Testis (tissue), 2 donors: ENCODE measurements at regions not wholly inside any gene's neighbourhood (a gene's known extent, or its start where the extent isn't known, plus 50 kb on each side); places are given as distances from the start of the nearest gene placed in this dataset.
"Not testable (repeated sequence)": the region's sequence is repeated elsewhere in the genome, so short reads cannot be mapped to it uniquely, and the experiment has no call there.

Experiments
- DNase-seq: peaks from one replicate; pipeline ENCODE4 v3.0.0-alpha.2; 2019
- H3K27ac ChIP-seq, 2 donors: fragments of 200-600 bp; sonication (generic); one replicate each; pipeline ENCODE4 v1.5.1; 2019
- H3K27me3 ChIP-seq: fragments of 200-600 bp; sonication (generic); one replicate; pipeline ENCODE4 v1.5.1; 2019
- H3K36me3 ChIP-seq: fragments of 200-600 bp; sonication (generic); one replicate; pipeline ENCODE4 v1.5.1; 2017; ENCODE audit warnings: low read depth; ENCODE audit errors: missing control alignments
- H3K4me1 ChIP-seq: fragments of 200-600 bp; sonication (generic); one replicate; pipeline ENCODE4 v1.5.1; 2019
- H3K4me3 ChIP-seq, 2 donors: fragments of 200-600 bp; sonication (generic); one replicate each; pipeline ENCODE4 v1.5.1; 2017 to 2019
- H3K9me3 ChIP-seq: fragments of 200-600 bp; sonication (generic); one replicate; pipeline ENCODE4 v1.5.1; 2017
- CTCF ChIP-seq, 3 experiments: fragments of 450-650 bp in 2 of 3; fragments of 200-600 bp in 1 of 3; sonication (generic) in 1 of 3; IDR thresholded peaks; one replicate each; pipeline ENCODE4 v1.5.1; 2016 to 2019; ENCODE audit warnings: antibody characterized with exemption in 3 of 3, mild to moderate bottlenecking in 2 of 3, moderate library complexity in 1 of 3
- POLR2A ChIP-seq: fragments of 450-650 bp; IDR thresholded peaks from one replicate; pipeline ENCODE4 v1.6.1; 2017; ENCODE audit warnings: antibody characterized with exemption, mild to moderate bottlenecking, moderate library complexity
- WGBS, 2 donors: methylation state at CpG; one replicate each; pipeline ENCODE4 v1.1.5; 2018; 5-methylcytosine and 5-hydroxymethylcytosine counted together
- intact Hi-C: fragments of 100-400 bp; cut with DNase I; formaldehyde crosslinking; loops from one replicate; pipeline ENCODE4 v1.15.1; 2023; ENCODE audit warnings: low total_unique reads

GRCh38 chr2:36290306-36290856 lies 65.2 kb upstream of the CRIM1 start:
- 85 to 90% methylated on average over 6 of the region's 6 CpGs for WGBS, 2 donors
- Histone ChIP-seq H3K4me1 (no peaks in the 10 kb centered on the region), H3K9me3 (no peaks in the 10 kb centered on the region), H3K36me3 (no peaks in the 10 kb centered on the region), H3K27me3 (no peaks in the 10 kb centered on the region), H3K4me3 (no peak overlapping the region), H3K27ac (no peak overlapping the region)
- no peak for TF ChIP-seq CTCF (IDR thresholded peaks at IDR 0.05)
- no peak for TF ChIP-seq POLR2A
- no peak for DNase-seq
- intact Hi-C loops, result no loop called here

GRCh38 chr2:36289731-36290130 lies 65.8 kb upstream of the CRIM1 start:
- no peak for DNase-seq
- intact Hi-C loops, result no loop called here

GRCh38 chr2:36287363-36288275 lies 68.0 kb upstream of the CRIM1 start:
- no peaks in the 10 kb centered on the region for H3K9me3 ChIP-seq
- TF ChIP-seq CTCF (IDR thresholded peaks at IDR 0.05), result no peak
- TF ChIP-seq POLR2A, result no peak
- WGBS, 2 donors, result 80 to 84% methylated on average over 6 of the region's 6 CpGs
- DNase-seq, result no peak
- H3K27me3 ChIP-seq, result no peaks in the 10 kb centered on the region
- H3K36me3 ChIP-seq, result no peaks in the 10 kb centered on the region
- no peak overlapping the region for H3K27ac ChIP-seq
- H3K4me1 ChIP-seq, result no peaks in the 10 kb centered on the region
- no peak overlapping the region for H3K4me3 ChIP-seq
- intact Hi-C loops, result no loop called here

More at GRCh38 chr2:36289731-36290130, 65.8 kb upstream of the CRIM1 start:
- 85 to 88% methylated on average over 1 of the region's 1 CpG for WGBS, 2 donors
- Histone ChIP-seq H3K4me3 (no peak overlapping the region), H3K9me3 (no peaks in the 10 kb centered on the region), H3K36me3 (no peaks in the 10 kb centered on the region), H3K4me1 (no peaks in the 10 kb centered on the region), H3K27ac (no peak overlapping the region), H3K27me3 (no peaks in the 10 kb centered on the region)
- TF ChIP-seq POLR2A (no peak), CTCF (IDR thresholded peaks at IDR 0.05) (no peak)

- H3K9me3 ChIP-seq, DNase-seq: not testable (repeated sequence)
Measured at GRCh38 chr2:36279506-36279905, 76.1 kb upstream of the CRIM1 start.

GRCh38 chr2:36277881-36278523 lies 77.6 kb upstream of the CRIM1 start:
- Histone ChIP-seq H3K4me1 (no peaks in the 10 kb centered on the region), H3K27me3 (no peaks in the 10 kb centered on the region), H3K9me3 (no peaks in the 10 kb centered on the region), H3K27ac (no peak overlapping the region), H3K4me3 (no peak overlapping the region), H3K36me3 (no peaks in the 10 kb centered on the region)
- intact Hi-C loops, result no loop called here
- DNase-seq, result no peak
- WGBS, 2 donors, result 55 to 66% methylated on average over 2 of the region's 2 CpGs
- TF ChIP-seq POLR2A (no peak), CTCF (IDR thresholded peaks at IDR 0.05) (no peak)

More at GRCh38 chr2:36279506-36279905, 76.1 kb upstream of the CRIM1 start:
- H3K4me1 ChIP-seq, H3K36me3 ChIP-seq, H3K4me3 ChIP-seq, H3K27ac ChIP-seq, H3K27me3 ChIP-seq, intact Hi-C loops: not testable (repeated sequence)
- WGBS, 2 donors, result 59 to 70% methylated on average over 7 of the region's 7 CpGs
